Fibroblast of lung (primary cell): ENCODE measurements at regions not wholly inside any gene's neighbourhood (a gene's known extent, or its start where the extent isn't known, plus 50 kb on each side); places are given as distances from the start of the nearest gene placed in this dataset.

Experiments used
- DNase-seq, 2 donors: peaks; one replicate each; pipeline versions ENCODE4 v3.0.0 to v3.0.0-alpha.2; 2010; ENCODE audit warnings: low read depth in 2 of 2
- H2AFZ ChIP-seq: 2 replicates; pipeline ENCODE4 v1.5.1; 2012; ENCODE audit warnings: low read length, control low read depth, inconsistent platforms
- H3K27ac ChIP-seq: 2 replicates; pipeline ENCODE4 v1.5.1; 2011; ENCODE audit warnings: low read length, control low read depth; ENCODE audit not compliant: insufficient read depth
- H3K27me3 ChIP-seq: 2 replicates; pipeline ENCODE4 v1.5.1; 2011; ENCODE audit warnings: mild to moderate bottlenecking, low read length; ENCODE audit not compliant: control insufficient read depth, insufficient read depth
- H3K36me3 ChIP-seq: 2 replicates; pipeline ENCODE4 v1.5.1; 2011; ENCODE audit warnings: low read length; ENCODE audit not compliant: control insufficient read depth, insufficient read depth
- H3K4me1 ChIP-seq: 2 replicates; pipeline ENCODE4 v1.5.1; 2011; ENCODE audit warnings: low read length; ENCODE audit not compliant: control insufficient read depth, insufficient read depth; ENCODE audit errors: extremely low read depth
- H3K4me2 ChIP-seq: 2 replicates; pipeline ENCODE4 v1.5.1; 2011; ENCODE audit warnings: low read length, control low read depth; ENCODE audit not compliant: insufficient read depth; ENCODE audit errors: extremely low read depth
- H3K4me3 ChIP-seq, 4 experiments: fragments of 200-600 bp in 1 of 4; sonication (generic) in 1 of 4; replicated peaks in 1 of 4; 2 replicates each; pipeline ENCODE4 v1.5.1; 2011 to 2016; ENCODE audit warnings: low read length in 4 of 4, low read depth in 3 of 4, mild to moderate bottlenecking in 3 of 4, control low read depth in 2 of 4, inconsistent platforms in 1 of 4, mixed read lengths in 1 of 4; ENCODE audit not compliant: insufficient read depth in 1 of 4; ENCODE audit errors: control extremely low read depth in 1 of 4
- H3K79me2 ChIP-seq: 2 replicates; pipeline ENCODE4 v1.5.1; 2012; ENCODE audit warnings: mild to moderate bottlenecking, low read length, inconsistent platforms; ENCODE audit not compliant: control insufficient read depth, insufficient read depth
- H3K9ac ChIP-seq: 2 replicates; pipeline ENCODE4 v1.5.1; 2011; ENCODE audit warnings: mild to moderate bottlenecking, low read length, control low read depth; ENCODE audit not compliant: insufficient read depth
- H3K9me3 ChIP-seq: 2 replicates; pipeline ENCODE4 v1.5.1; 2012; ENCODE audit warnings: low read depth, low read length; ENCODE audit not compliant: control insufficient read depth, insufficient read depth
- H4K20me1 ChIP-seq: 2 replicates; pipeline ENCODE4 v1.5.1; 2011; ENCODE audit warnings: low read length; ENCODE audit not compliant: control insufficient read depth, insufficient read depth; ENCODE audit errors: extremely low read depth
- CTCF ChIP-seq, 2 donors: IDR thresholded peaks in 1 of 2; conservative IDR thresholded peaks in 1 of 2; 1 replicate in 1 of 2; 2 replicates in 1 of 2; pipeline ENCODE4 v1.5.1; 2011 to 2012; ENCODE audit warnings: low read length in 2 of 2, control low read depth in 1 of 2, inconsistent platforms in 1 of 2, low read depth in 1 of 2, mild to moderate bottlenecking in 1 of 2
- EZH2 ChIP-seq: IDR thresholded peaks from 2 replicates; pipeline ENCODE4 v1.5.1; 2012; ENCODE audit warnings: low read length, control low read depth, mild to moderate bottlenecking; ENCODE audit errors: missing control alignments

- no peak overlapping the region for H3K27ac ChIP-seq
- no peak overlapping the region for H2AFZ ChIP-seq
- H3K9ac ChIP-seq: no peak overlapping the region
- no peak overlapping the region for H3K4me2 ChIP-seq
- no peaks in the 10 kb centered on the region for H3K27me3 ChIP-seq
- no peaks in the 10 kb centered on the region for H3K79me2 ChIP-seq
- H3K9me3 ChIP-seq: no peaks in the 10 kb centered on the region
- TF ChIP-seq CTCF (conservative IDR thresholded peaks at IDR 0.05 in 1 of 2, IDR thresholded peaks at IDR 0.05 in 1 of 2; ENCODE audit: low read depth in 1 of 2, low read length in 2 of 2) (no peak), EZH2 (no peak)
- no peak for DNase-seq
- no peak overlapping the region for H3K4me3 ChIP-seq
- no peaks in the 10 kb centered on the region for H3K36me3 ChIP-seq
- peaks cover 5% of the 10 kb centered on the region for H3K4me1 ChIP-seq
- H4K20me1 ChIP-seq: no peaks in the 10 kb centered on the region
Observed at GRCh38 chr7:42489299-42489698, 252.3 kb upstream of the GLI3 start.

GRCh38 chr7:42485301-42485766, 248.3 kb upstream of the GLI3 start:
- Histone ChIP-seq H2AFZ (no peak overlapping the region), H3K4me2 (no peak overlapping the region), H3K9me3 (no peaks in the 10 kb centered on the region), H3K36me3 (no peaks in the 10 kb centered on the region), H3K27me3 (no peaks in the 10 kb centered on the region), H3K4me3 (no peak overlapping the region), H3K79me2 (no peaks in the 10 kb centered on the region), H4K20me1 (no peaks in the 10 kb centered on the region), H3K27ac (no peak overlapping the region), H3K4me1 (no peaks in the 10 kb centered on the region), H3K9ac (no peak overlapping the region)
- no peak for TF ChIP-seq CTCF (conservative IDR thresholded peaks at IDR 0.05 in 1 of 2, IDR thresholded peaks at IDR 0.05 in 1 of 2; ENCODE audit: low read depth in 1 of 2, low read length in 2 of 2)
- peak in 1 of 2 donors; percentile 83 for DNase-seq

GRCh38 chr7:42483886-42484285, 246.9 kb upstream of the GLI3 start:
- no peaks in the 10 kb centered on the region for H4K20me1 ChIP-seq
- H2AFZ ChIP-seq: no peak overlapping the region
- no peaks in the 10 kb centered on the region for H3K36me3 ChIP-seq
- TF ChIP-seq EZH2: no peak
- no peak for TF ChIP-seq CTCF (conservative IDR thresholded peaks at IDR 0.05 in 1 of 2, IDR thresholded peaks at IDR 0.05 in 1 of 2; ENCODE audit: low read depth in 1 of 2, low read length in 2 of 2)
- H3K79me2 ChIP-seq: no peaks in the 10 kb centered on the region
- no peaks in the 10 kb centered on the region for H3K4me1 ChIP-seq
- no peak overlapping the region for H3K27ac ChIP-seq
- H3K4me3 ChIP-seq: no peak overlapping the region
- no peak overlapping the region for H3K4me2 ChIP-seq
- no peaks in the 10 kb centered on the region for H3K27me3 ChIP-seq
- H3K9ac ChIP-seq: no peak overlapping the region
- no peaks in the 10 kb centered on the region for H3K9me3 ChIP-seq
- DNase-seq: no peak
